ENCODE measurements at regions not wholly inside any gene's neighbourhood (a gene's known extent, or its start where the extent isn't known, plus 50 kb on each side); places are given as distances from the start of the nearest gene placed in this dataset.
"Not testable (repeated sequence)": the region's sequence is repeated elsewhere in the genome, so short reads cannot be mapped to it uniquely, and the experiment has no call there.

GRCh38 chr1:198411240-198411639, 129.2 kb downstream of the ATP6V1G3 start:
- no peak for DNase-seq (ENCODE audit: low spot score)

GRCh38 chr1:198408716-198409115, 131.8 kb downstream of the ATP6V1G3 start:
- DNase-seq (ENCODE audit: low spot score), result no peak

- not testable (repeated sequence) for DNase-seq (ENCODE audit: low spot score)
Observed at GRCh38 chr1:198404632-198405031, 135.8 kb downstream of the ATP6V1G3 start.

GRCh38 chr1:198400063-198400462, 140.4 kb downstream of the ATP6V1G3 start:
- DNase-seq (ENCODE audit: low spot score), result no peak

GRCh38 chr1:198399452-198399851, 141.0 kb downstream of the ATP6V1G3 start:
- no peak for DNase-seq (ENCODE audit: low spot score)

GRCh38 chr1:198397208-198397808, 143.2 kb downstream of the ATP6V1G3 start:
- no peak for DNase-seq (ENCODE audit: low spot score)

GRCh38 chr1:198391393-198392020, 149.0 kb downstream of the ATP6V1G3 start:
- no peak for DNase-seq (ENCODE audit: low spot score)

- DNase-seq (ENCODE audit: low spot score), result no peak
Observed at GRCh38 chr1:198387587-198387986, 152.9 kb downstream of the ATP6V1G3 start.

- DNase-seq (ENCODE audit: low spot score), result no peak
Observed at GRCh38 chr1:198380275-198380674, 160.2 kb downstream of the ATP6V1G3 start.

- no peak for DNase-seq (ENCODE audit: low spot score)
Observed at GRCh38 chr1:198377702-198378101, 162.8 kb downstream of the ATP6V1G3 start.

- no peak for DNase-seq (ENCODE audit: low spot score)
Observed at GRCh38 chr1:198374288-198374687, 166.2 kb downstream of the ATP6V1G3 start.

- no peak for DNase-seq (ENCODE audit: low spot score)
Observed at GRCh38 chr1:198373376-198373775, 167.1 kb downstream of the ATP6V1G3 start.

All from mucosa of gallbladder (tissue), 1 donor.